DND-41 (cell line): ENCODE measurements at regions not wholly inside any gene's neighbourhood (a gene's known extent, or its start where the extent isn't known, plus 50 kb on each side); places are given as distances from the start of the nearest gene placed in this dataset.

Experiments
- EZH2 ChIP-seq: IDR thresholded peaks from 3 replicates; pipeline ENCODE4 v1.6.1; 2012; ENCODE audit warnings: borderline replicate concordance, low read depth, mild to moderate bottlenecking, moderate library complexity, low read length, inconsistent platforms; ENCODE audit not compliant: severe bottlenecking
- TF ChIP-seq, protein P1 (sequence below): IDR thresholded peaks from 2 replicates; pipeline ENCODE4 v1.5.1; 2012; ENCODE audit warnings: borderline replicate concordance, low read length, moderate library complexity, mild to moderate bottlenecking; ENCODE audit not compliant: poor library complexity, severe bottlenecking; ENCODE audit errors: extremely low read depth

DNA sequence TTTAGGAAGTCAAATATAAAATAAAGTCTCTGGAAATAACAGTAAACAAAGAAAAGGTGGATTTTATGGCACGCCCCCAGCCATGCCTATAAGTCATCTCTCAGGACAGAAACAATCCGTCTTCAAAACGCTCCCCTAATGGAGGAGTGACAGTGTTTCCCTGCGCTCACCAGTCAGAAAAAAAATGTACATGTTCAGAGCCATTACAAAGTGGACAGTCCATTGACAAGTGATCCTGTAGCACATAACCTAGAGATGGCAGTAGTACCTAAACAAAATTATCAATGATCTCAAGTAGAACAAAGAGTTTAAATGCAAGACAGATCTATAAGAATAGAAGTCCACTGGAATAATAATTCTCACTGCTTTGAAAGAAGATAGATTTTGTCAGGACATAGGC is 891.7 kb upstream of the MIR17HG start:
- TF ChIP-seq, protein P1, sequence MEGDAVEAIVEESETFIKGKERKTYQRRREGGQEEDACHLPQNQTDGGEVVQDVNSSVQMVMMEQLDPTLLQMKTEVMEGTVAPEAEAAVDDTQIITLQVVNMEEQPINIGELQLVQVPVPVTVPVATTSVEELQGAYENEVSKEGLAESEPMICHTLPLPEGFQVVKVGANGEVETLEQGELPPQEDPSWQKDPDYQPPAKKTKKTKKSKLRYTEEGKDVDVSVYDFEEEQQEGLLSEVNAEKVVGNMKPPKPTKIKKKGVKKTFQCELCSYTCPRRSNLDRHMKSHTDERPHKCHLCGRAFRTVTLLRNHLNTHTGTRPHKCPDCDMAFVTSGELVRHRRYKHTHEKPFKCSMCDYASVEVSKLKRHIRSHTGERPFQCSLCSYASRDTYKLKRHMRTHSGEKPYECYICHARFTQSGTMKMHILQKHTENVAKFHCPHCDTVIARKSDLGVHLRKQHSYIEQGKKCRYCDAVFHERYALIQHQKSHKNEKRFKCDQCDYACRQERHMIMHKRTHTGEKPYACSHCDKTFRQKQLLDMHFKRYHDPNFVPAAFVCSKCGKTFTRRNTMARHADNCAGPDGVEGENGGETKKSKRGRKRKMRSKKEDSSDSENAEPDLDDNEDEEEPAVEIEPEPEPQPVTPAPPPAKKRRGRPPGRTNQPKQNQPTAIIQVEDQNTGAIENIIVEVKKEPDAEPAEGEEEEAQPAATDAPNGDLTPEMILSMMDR: no peak
- no peak for TF ChIP-seq EZH2
